Panc1 (cell line): ENCODE measurements at regions not wholly inside any gene's neighbourhood (a gene's known extent, or its start where the extent isn't known, plus 50 kb on each side); places are given as distances from the start of the nearest gene placed in this dataset.

Experiments used
- POLR2AphosphoS5 ChIP-seq: IDR thresholded peaks from 2 replicates; pipeline ENCODE4 v1.6.1; 2012; ENCODE audit warnings: mild to moderate bottlenecking, low read depth, low read length, moderate library complexity
- REST ChIP-seq, 2 experiments: IDR thresholded peaks; 2 replicates each; pipeline ENCODE4 v1.6.1; 2011 to 2012; ENCODE audit warnings: low read depth in 2 of 2, control low read depth in 1 of 2, low read length in 1 of 2, mild to moderate bottlenecking in 1 of 2, moderate library complexity in 1 of 2; ENCODE audit not compliant: insufficient read depth in 1 of 2
- SIN3A ChIP-seq: IDR thresholded peaks from 2 replicates; pipeline ENCODE4 v1.6.1; 2012; ENCODE audit warnings: low read depth, mild to moderate bottlenecking, low read length, moderate library complexity, borderline replicate concordance; ENCODE audit not compliant: insufficient read depth
- TCF7L2 ChIP-seq: IDR thresholded peaks from 2 replicates; pipeline ENCODE4 v1.6.1; 2011; ENCODE audit warnings: mild to moderate bottlenecking, low read depth, low read length, inconsistent platforms
- TF ChIP-seq, protein P1 (sequence below): fragments of 450-650 bp; IDR thresholded peaks from 2 replicates; pipeline ENCODE4 v1.5.1; 2017; ENCODE audit warnings: mild to moderate bottlenecking

- TF ChIP-seq POLR2AphosphoS5 (no peak), SIN3A (no peak), TCF7L2 (no peak), REST (IDR thresholded peaks at IDR 0.05; ENCODE audit: insufficient read depth in 1 of 2, low read depth in 2 of 2, low read length in 1 of 2) (peak; percentile 56 to 69; a peak in 2 of 4 replicates)
- TF ChIP-seq, protein P1, sequence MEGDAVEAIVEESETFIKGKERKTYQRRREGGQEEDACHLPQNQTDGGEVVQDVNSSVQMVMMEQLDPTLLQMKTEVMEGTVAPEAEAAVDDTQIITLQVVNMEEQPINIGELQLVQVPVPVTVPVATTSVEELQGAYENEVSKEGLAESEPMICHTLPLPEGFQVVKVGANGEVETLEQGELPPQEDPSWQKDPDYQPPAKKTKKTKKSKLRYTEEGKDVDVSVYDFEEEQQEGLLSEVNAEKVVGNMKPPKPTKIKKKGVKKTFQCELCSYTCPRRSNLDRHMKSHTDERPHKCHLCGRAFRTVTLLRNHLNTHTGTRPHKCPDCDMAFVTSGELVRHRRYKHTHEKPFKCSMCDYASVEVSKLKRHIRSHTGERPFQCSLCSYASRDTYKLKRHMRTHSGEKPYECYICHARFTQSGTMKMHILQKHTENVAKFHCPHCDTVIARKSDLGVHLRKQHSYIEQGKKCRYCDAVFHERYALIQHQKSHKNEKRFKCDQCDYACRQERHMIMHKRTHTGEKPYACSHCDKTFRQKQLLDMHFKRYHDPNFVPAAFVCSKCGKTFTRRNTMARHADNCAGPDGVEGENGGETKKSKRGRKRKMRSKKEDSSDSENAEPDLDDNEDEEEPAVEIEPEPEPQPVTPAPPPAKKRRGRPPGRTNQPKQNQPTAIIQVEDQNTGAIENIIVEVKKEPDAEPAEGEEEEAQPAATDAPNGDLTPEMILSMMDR, result no peak
These were observed 81.9 kb upstream of the ZNF800 start for GRCh38 chr7:127474457-127474856.
